ENCODE measurements at regions not wholly inside any gene's neighbourhood (a gene's known extent, or its start where the extent isn't known, plus 50 kb on each side); places are given as distances from the start of the nearest gene placed in this dataset.

DNA sequence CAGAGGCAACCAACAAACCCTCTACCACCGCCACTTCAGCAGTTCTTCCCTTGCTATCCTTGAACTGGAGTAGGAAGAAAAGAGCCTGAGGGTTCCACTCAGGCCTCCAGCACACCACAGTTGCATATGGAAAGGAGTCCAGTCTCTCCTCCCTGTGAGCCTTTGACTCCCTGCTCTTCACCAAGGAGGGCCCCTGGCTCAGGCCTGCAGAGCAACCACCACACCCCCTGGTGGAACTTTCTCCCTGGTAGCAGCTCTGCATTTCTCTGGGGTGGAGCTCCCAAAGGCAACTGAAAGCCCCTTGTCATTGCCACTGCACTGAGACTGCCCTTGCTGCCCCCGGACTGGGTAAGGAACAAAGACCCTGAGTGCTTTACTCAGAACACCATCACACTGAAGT, 1021.5 kb upstream of the ADGRL2 start:
- TF ChIP-seq, protein P1, sequence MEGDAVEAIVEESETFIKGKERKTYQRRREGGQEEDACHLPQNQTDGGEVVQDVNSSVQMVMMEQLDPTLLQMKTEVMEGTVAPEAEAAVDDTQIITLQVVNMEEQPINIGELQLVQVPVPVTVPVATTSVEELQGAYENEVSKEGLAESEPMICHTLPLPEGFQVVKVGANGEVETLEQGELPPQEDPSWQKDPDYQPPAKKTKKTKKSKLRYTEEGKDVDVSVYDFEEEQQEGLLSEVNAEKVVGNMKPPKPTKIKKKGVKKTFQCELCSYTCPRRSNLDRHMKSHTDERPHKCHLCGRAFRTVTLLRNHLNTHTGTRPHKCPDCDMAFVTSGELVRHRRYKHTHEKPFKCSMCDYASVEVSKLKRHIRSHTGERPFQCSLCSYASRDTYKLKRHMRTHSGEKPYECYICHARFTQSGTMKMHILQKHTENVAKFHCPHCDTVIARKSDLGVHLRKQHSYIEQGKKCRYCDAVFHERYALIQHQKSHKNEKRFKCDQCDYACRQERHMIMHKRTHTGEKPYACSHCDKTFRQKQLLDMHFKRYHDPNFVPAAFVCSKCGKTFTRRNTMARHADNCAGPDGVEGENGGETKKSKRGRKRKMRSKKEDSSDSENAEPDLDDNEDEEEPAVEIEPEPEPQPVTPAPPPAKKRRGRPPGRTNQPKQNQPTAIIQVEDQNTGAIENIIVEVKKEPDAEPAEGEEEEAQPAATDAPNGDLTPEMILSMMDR (conservative IDR thresholded peaks at IDR 0.05), result no peak
- H3K27ac ChIP-seq, result no peak overlapping the region

DNA sequence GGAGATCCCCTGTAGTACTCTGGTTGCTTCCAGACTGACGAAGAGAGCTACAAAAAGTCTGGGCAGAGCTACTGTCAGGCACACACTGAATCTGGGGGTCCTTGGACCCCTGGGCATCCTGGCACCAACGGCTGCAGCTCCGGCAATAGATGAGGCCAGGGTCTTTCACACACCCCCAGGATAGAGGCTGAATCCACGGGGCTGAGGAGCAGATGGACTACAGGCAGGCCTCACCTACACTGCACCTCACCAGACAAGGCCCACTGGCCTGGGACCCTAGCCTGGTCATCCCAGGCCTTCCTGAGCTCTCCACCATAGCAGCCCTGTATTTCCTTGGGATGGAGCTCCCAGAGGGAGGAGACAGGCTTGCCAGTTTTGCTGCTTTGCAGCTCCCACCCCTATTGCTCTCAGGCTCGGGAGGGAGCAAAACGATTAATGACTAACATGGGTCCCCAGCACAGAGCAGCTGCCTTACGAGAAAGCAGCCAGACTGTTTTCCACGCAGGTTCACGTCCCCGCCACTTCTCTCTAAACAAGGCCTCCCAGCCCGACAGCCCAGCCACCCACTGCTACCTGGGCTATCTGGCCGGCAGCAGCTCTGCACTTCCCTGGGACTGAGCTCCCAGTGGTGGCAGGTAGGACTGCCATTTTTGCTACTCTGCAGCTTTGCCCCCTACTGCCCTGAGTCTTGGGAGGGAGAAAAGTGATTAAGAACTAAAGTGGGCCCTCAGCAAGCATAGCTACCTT, 1022.5 kb upstream of the ADGRL2 start:
- TF ChIP-seq, protein P1 (conservative IDR thresholded peaks at IDR 0.05), result no peak

DNA sequence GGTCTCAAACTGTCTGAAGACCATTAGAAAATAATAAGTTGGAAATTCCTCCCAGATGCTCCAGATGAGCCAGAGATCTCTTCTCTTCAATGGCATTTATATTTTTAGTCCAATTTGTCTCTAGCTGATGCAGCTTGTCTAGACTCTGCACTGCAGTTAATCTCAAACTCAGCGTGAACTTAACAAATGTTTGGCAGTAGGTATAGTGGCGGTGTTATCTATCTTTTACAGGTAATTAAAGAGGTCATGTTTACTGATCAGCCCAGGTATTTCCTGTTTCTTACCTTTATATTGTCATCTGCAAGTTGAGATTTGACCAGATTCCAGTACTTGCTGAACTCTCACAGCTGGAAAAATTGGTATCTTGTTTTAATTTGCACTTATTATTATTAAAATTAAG, 1024.5 kb upstream of the ADGRL2 start:
- H3K27ac ChIP-seq, result no peak overlapping the region
- TF ChIP-seq, protein P1 (conservative IDR thresholded peaks at IDR 0.05), result no peak

More for the DNA sequence above, 1022.5 kb upstream of the ADGRL2 start:
- no peak overlapping the region for H3K27ac ChIP-seq

DNA sequence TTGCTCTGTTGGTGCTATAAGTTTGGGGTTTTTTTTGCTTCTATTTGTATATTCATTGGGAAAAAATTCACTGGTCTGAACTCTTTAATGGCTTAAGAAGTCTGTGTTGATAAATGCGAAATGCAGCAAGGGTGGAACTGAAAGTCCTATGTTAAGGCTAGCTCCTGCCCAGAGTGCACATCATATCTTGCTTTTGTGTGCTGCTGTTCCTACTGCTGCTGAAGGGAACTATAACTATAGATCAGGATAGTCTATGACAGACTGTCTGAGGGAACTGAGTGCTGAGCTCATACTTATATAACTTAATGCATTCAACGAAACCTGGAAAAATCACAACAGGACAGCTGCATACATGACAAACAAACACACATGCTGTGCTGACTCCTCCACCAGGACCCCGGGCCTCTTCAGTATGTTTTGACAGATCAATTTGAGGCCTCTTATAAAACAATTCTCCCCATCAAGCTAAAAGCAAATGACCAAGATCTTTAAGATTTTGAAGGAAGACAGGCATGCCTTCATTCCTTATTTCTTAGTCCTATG, 1031.5 kb upstream of the ADGRL2 start:
- no peak overlapping the region for H3K27ac ChIP-seq
- TF ChIP-seq, protein P1 (conservative IDR thresholded peaks at IDR 0.05), result no peak

DNA sequence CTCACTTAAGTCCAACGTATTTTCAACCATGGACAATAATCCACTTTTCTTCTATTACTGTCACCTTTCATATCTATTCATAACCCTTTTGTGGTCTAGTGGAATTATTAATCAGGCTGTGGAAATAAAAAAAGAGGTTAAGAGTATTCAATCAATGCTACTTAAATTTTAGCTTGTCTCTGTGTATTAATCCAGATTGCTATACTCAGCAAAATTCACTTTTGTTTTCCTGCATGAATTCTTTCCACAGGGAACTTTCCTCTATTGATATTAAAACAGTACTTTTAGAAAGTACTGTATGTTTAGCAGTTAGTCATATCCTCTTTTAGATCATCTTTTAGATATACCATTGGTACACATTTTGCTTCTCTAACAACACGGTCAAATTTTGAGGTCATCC, 1033.0 kb upstream of the ADGRL2 start:
- TF ChIP-seq, protein P1 (conservative IDR thresholded peaks at IDR 0.05), result no peak
- no peak overlapping the region for H3K27ac ChIP-seq

DNA sequence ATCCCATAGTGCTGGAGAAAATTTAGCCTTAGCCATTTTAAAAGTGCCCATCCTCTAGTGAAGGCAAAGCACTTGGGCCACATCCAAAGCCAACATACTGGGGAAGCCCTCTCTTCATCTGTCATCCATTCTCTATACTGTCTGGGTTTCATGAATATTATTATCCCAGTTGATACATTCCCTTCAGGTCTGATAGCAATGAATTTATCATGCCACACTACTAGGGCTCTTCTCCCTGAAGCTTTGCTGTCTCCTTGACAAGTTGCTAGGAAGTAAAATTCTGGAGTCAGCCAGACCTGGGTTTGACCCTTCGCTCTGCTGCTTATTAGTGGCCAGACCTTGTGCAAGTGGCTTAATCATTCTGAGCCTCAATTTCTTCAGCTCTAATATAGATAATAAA, 1041.4 kb upstream of the ADGRL2 start:
- TF ChIP-seq, protein P1 (conservative IDR thresholded peaks at IDR 0.05), result no peak

DNA sequence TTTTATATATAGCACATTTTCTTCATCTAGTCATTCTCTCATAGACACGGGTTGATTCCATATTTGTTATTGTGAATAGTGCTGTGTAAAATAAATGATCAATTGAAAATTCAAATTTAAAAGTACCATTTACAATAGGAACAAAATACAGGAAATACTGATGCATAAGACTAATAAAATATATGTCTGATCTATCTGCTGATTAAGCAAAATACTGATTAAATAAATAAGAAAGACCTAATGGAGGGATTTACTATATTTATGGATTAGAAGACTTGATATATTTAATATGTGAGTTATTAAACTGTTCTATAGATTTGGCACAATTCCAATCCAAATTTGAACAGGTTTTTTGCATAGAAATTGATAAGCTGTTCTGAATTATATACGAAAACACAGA, 1044.8 kb upstream of the ADGRL2 start:
- H3K27ac ChIP-seq, result no peak overlapping the region
- TF ChIP-seq, protein P1 (conservative IDR thresholded peaks at IDR 0.05), result no peak

More for the DNA sequence above, 1041.4 kb upstream of the ADGRL2 start:
- H3K27ac ChIP-seq, result no peak overlapping the region
